Adrenal gland (tissue), 9 donors: ENCODE measurements at regions not wholly inside any gene's neighbourhood (a gene's known extent, or its start where the extent isn't known, plus 50 kb on each side); places are given as distances from the start of the nearest gene placed in this dataset.

Source experiments
- DNase-seq, 7 donors: peaks; one replicate each; pipeline ENCODE4 v3.0.0-alpha.2; 2019 to 2020
- H3K27ac ChIP-seq, 5 donors: fragments of 200-600 bp; sonication (generic) in 4 of 5; 1 replicate in 3 of 5; 2 replicates in 2 of 5; pipeline versions ENCODE4 v1.5.1 to v1.8.0; 2016 to 2020; ENCODE audit warnings: mild to moderate bottlenecking in 1 of 5
- H3K27me3 ChIP-seq: fragments of 200-600 bp; 2 replicates; pipeline ENCODE4 v1.8.0; 2021
- H3K36me3 ChIP-seq, 2 donors: fragments of 200-600 bp; replicated peaks in 1 of 2; 1 replicate in 1 of 2; 2 replicates in 1 of 2; pipeline versions ENCODE4 v1.5.1 to v1.8.0; 2018 to 2022
- H3K4me1 ChIP-seq, 2 donors: fragments of 200-600 bp; replicated peaks in 1 of 2; 1 replicate in 1 of 2; 2 replicates in 1 of 2; pipeline versions ENCODE4 v1.5.1 to v1.8.0; 2018 to 2021
- H3K4me3 ChIP-seq, 4 donors: fragments of 200-600 bp; sonication (generic) in 3 of 4; one replicate each; pipeline ENCODE4 v1.5.1; 2016 to 2018
- H3K9me3 ChIP-seq, 3 donors: fragments of 200-600 bp; sonication (generic) in 1 of 3; replicated peaks in 1 of 3; 1 replicate in 2 of 3; 2 replicates in 1 of 3; pipeline versions ENCODE4 v1.5.1 to v1.8.0; 2016 to 2021
- CTCF ChIP-seq, 6 experiments: fragments of 450-650 bp in 4 of 6; fragments of 200-600 bp in 2 of 6; sonication (generic) in 1 of 6; IDR thresholded peaks; 1 replicate in 5 of 6; 2 replicates in 1 of 6; pipeline versions ENCODE4 v1.5.1 to v1.8.0; 2016 to 2021; ENCODE audit warnings: antibody characterized with exemption in 6 of 6, mild to moderate bottlenecking in 2 of 6, moderate library complexity in 1 of 6
- POLR2A ChIP-seq, 2 donors: fragments of 450-650 bp; IDR thresholded peaks; one replicate each; pipeline ENCODE4 v1.6.1; 2017; ENCODE audit warnings: antibody characterized with exemption in 2 of 2, mild to moderate bottlenecking in 2 of 2, moderate library complexity in 1 of 2
- WGBS, 4 donors: extraction: QIAGEN DNeasy Blood & Tissue Kit in 2 of 4; methylation state at CpG; one replicate each; pipeline versions ENCODE4 v1.1.5 to v1.1.7; 2013 to 2017; 5-methylcytosine and 5-hydroxymethylcytosine counted together
- intact Hi-C, 2 donors: fragments of 100-400 bp; cut with DNase I; formaldehyde crosslinking; loops; one replicate each; pipeline versions ENCODE4 v1.14.1 to v1.15.0; 2022 to 2023
- donor health status: healthy with polysubstance abuse.
- donor health status: Bipolar disorder and iron deficiency.
- donor health status: DM: yes; HTN: yes; CAD: no.
- donor health status: DM: no; HTN: no; CAD: no.
- donor health status: DM: no; HTN: no; CAD: no.

- Histone ChIP-seq H3K9me3 (no peaks in the 10 kb centered on the region), H3K4me3 (no peak overlapping the region), H3K36me3 (no peaks in the 10 kb centered on the region), H3K27ac (peak overlapping the region in 2 of 5 donors; percentile 39), H3K4me1 (peaks cover 0 to 18% of the 10 kb centered on the region in 2 donors), H3K27me3 (no peaks in the 10 kb centered on the region)
- 51 to 77% (median 66%) methylated on average over 3 of the region's 3 CpGs for WGBS, 4 donors
- TF ChIP-seq POLR2A (IDR thresholded peaks at IDR 0.05) (no peak), CTCF (IDR thresholded peaks at IDR 0.05) (no peak)
- no peak for DNase-seq
- intact Hi-C loops = no loop called here
Observed at GRCh38 chr13:50712456-50712855, 131.0 kb downstream of the DLEU7 start.

- peaks cover 0 to 18% of the 10 kb centered on the region in 2 donors for H3K4me1 ChIP-seq
- 83 to 87% (median 85%) methylated on average over 7 of the region's 7 CpGs for WGBS, 4 donors
- no peaks in the 10 kb centered on the region for H3K36me3 ChIP-seq
- no peak overlapping the region for H3K27ac ChIP-seq
- no peaks in the 10 kb centered on the region for H3K9me3 ChIP-seq
- intact Hi-C loops = no loop called here
- TF ChIP-seq POLR2A (IDR thresholded peaks at IDR 0.05) (no peak), CTCF (IDR thresholded peaks at IDR 0.05) (no peak)
- no peak overlapping the region for H3K4me3 ChIP-seq
- no peak for DNase-seq
- no peaks in the 10 kb centered on the region for H3K27me3 ChIP-seq
Observed at GRCh38 chr13:50712881-50713280, 130.6 kb downstream of the DLEU7 start.

GRCh38 chr13:50713523-50714248, 129.8 kb downstream of the DLEU7 start:
- H3K4me3 ChIP-seq = no peak overlapping the region
- DNase-seq = peak in 3 of 7 donors; percentile 18 to 39 (median 25)
- peaks cover 0 to 12% of the 10 kb centered on the region in 2 donors for H3K4me1 ChIP-seq
- H3K9me3 ChIP-seq = no peaks in the 10 kb centered on the region
- no peak for TF ChIP-seq CTCF (IDR thresholded peaks at IDR 0.05)
- peak in 1 of 2 donors; percentile 23 for TF ChIP-seq POLR2A (IDR thresholded peaks at IDR 0.05)
- H3K36me3 ChIP-seq = no peaks in the 10 kb centered on the region
- H3K27ac ChIP-seq = peak overlapping the region in 3 of 5 donors; percentile 27 to 67 (median 48)
- intact Hi-C loops = no loop called here
- H3K27me3 ChIP-seq = no peaks in the 10 kb centered on the region
- 66 to 79% (median 72%) methylated on average over 12 of the region's 12 CpGs for WGBS, 4 donors

GRCh38 chr13:50714891-50715290, 128.6 kb downstream of the DLEU7 start:
- peaks cover 0 to 11% of the 10 kb centered on the region in 2 donors for H3K4me1 ChIP-seq
- H3K27ac ChIP-seq = peak overlapping the region in 2 of 5 donors; percentile 48 to 67
- H3K4me3 ChIP-seq = no peak overlapping the region
- WGBS, 4 donors = 87 to 93% (median 89%) methylated on average over 12 of the region's 12 CpGs
- H3K27me3 ChIP-seq = no peaks in the 10 kb centered on the region
- H3K9me3 ChIP-seq = no peaks in the 10 kb centered on the region
- TF ChIP-seq CTCF (IDR thresholded peaks at IDR 0.05) (no peak), POLR2A (IDR thresholded peaks at IDR 0.05) (no peak)
- H3K36me3 ChIP-seq = no peaks in the 10 kb centered on the region
- DNase-seq = peak in 1 of 7 donors; percentile 26
- intact Hi-C loops = no loop called here
